ENCODE measurements at regions not wholly inside any gene's neighbourhood (a gene's known extent, or its start where the extent isn't known, plus 50 kb on each side); places are given as distances from the start of the nearest gene placed in this dataset.
"Not testable (repeated sequence)": the region's sequence is repeated elsewhere in the genome, so short reads cannot be mapped to it uniquely, and the experiment has no call there.

DNA sequence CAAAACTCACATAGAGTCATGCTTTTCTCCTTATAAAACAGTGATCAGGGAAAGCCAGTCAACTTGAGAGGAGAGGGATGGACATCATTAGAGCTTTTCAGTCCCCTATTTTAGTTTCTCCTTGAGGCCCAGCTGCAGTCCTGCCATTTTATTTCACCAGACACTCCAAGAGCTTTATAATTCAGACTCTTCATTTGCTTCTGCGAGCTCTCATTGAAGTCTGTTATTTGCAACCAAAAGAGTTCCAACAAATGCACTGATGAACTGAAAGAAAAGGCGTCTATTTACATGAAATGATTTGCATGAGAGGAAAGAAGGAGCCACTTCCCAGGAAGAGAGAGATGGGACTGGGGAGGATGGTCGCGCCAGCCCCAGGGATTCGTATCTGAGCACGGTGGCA, 86.8 kb downstream of the NDUFA12 start:
- DNase-seq (ENCODE audit: low spot score) (no peak), ATAC-seq (ENCODE audit: low read depth) (no peak)
- no peak overlapping the region for H3K4me3 ChIP-seq (ENCODE audit: severe bottlenecking)
- H3K36me3 ChIP-seq (ENCODE audit: low read depth), result no peaks in the 10 kb centered on the region
- H3K27me3 ChIP-seq (ENCODE audit: insufficient read depth, poor library complexity, severe bottlenecking), result no peaks in the 10 kb centered on the region
- H3K27ac ChIP-seq (ENCODE audit: poor library complexity, severe bottlenecking), result no peak overlapping the region
- TF ChIP-seq, protein P1, sequence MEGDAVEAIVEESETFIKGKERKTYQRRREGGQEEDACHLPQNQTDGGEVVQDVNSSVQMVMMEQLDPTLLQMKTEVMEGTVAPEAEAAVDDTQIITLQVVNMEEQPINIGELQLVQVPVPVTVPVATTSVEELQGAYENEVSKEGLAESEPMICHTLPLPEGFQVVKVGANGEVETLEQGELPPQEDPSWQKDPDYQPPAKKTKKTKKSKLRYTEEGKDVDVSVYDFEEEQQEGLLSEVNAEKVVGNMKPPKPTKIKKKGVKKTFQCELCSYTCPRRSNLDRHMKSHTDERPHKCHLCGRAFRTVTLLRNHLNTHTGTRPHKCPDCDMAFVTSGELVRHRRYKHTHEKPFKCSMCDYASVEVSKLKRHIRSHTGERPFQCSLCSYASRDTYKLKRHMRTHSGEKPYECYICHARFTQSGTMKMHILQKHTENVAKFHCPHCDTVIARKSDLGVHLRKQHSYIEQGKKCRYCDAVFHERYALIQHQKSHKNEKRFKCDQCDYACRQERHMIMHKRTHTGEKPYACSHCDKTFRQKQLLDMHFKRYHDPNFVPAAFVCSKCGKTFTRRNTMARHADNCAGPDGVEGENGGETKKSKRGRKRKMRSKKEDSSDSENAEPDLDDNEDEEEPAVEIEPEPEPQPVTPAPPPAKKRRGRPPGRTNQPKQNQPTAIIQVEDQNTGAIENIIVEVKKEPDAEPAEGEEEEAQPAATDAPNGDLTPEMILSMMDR (IDR thresholded peaks at IDR 0.05; ENCODE audit: poor library complexity, severe bottlenecking), result no peak
- no peaks in the 10 kb centered on the region for H3K4me1 ChIP-seq (ENCODE audit: insufficient read depth, poor library complexity, severe bottlenecking)
- H3K9me3 ChIP-seq (ENCODE audit: severe bottlenecking), result no peaks in the 10 kb centered on the region

DNA sequence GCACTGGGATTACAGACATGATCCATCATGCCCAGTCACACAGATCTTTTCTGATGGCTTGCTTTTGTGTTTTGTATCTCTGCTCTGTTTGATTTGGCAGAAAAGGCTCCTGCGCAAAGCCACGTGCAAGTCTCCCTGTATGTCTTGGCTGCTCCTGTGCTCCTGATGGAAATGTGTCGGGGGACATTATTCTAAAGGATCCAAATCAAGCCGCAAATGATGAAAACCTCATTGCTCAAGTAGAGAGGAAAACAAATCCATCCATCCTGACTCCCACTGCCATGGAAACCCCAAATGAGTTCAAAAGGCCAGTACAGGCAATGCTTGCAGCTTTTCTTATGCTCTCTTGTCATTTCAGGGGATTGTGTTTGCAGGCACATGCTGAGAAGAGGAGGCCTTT, 93.8 kb downstream of the NDUFA12 start:
- no peak for ATAC-seq (ENCODE audit: low read depth)
- Histone ChIP-seq H3K4me3 (ENCODE audit: severe bottlenecking) (no peak overlapping the region), H3K9me3 (ENCODE audit: severe bottlenecking) (no peaks in the 10 kb centered on the region), H3K27ac (ENCODE audit: poor library complexity, severe bottlenecking) (no peak overlapping the region), H3K4me1 (ENCODE audit: insufficient read depth, poor library complexity, severe bottlenecking) (no peaks in the 10 kb centered on the region), H3K27me3 (ENCODE audit: insufficient read depth, poor library complexity, severe bottlenecking) (no peaks in the 10 kb centered on the region), H3K36me3 (ENCODE audit: low read depth) (no peaks in the 10 kb centered on the region)
- TF ChIP-seq, protein P1 (IDR thresholded peaks at IDR 0.05; ENCODE audit: poor library complexity, severe bottlenecking), result no peak
- DNase-seq (ENCODE audit: low spot score), result no peak

DNA sequence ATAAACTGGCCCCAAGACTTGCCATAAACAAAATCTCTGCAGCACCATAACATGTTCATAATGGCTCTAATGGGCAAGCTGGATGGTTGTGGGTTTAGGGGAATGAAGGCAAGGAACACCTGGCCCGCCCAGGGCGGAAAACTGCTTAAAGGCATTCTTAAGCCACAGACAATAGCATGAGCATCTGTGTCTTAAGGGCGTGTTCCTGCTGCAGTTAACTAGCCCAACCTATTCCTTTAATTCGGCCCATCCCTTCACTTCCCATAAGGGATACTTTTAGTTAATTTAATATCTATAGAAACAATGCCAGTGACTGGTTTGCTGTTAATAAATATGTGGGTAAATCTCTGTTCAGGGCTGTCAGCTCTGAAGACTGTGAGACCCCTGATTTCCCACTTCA, 97.7 kb downstream of the NDUFA12 start:
- ATAC-seq (ENCODE audit: low read depth); H3K36me3 ChIP-seq (ENCODE audit: low read depth); H3K27me3 ChIP-seq (ENCODE audit: insufficient read depth, poor library complexity, severe bottlenecking); H3K4me3 ChIP-seq (ENCODE audit: severe bottlenecking); DNase-seq (ENCODE audit: low spot score); H3K27ac ChIP-seq (ENCODE audit: poor library complexity, severe bottlenecking); H3K9me3 ChIP-seq (ENCODE audit: severe bottlenecking); H3K4me1 ChIP-seq (ENCODE audit: insufficient read depth, poor library complexity, severe bottlenecking): not testable (repeated sequence)

DNA sequence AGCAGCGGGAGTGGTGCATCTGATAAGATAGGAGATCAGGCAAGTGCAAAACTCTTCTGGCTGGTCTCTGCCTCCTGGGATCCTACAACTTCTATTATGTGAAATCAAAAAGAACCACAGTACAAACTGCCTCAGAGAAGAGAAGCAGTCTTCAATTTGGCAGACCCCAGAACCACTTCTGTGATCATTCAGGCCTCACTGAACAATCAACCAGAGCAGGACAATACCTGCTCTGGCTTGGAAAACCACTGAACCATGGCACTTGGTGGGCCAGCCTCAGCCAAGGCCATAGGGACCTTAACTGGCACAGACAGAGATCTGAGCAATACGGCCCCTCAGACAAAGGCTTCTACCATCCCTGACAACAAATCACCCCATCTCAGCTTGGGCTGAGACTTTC, 103.0 kb downstream of the NDUFA12 start:
- ATAC-seq (ENCODE audit: low read depth) (no peak), DNase-seq (ENCODE audit: low spot score) (no peak)
- Histone ChIP-seq H3K27ac (ENCODE audit: poor library complexity, severe bottlenecking) (no peak overlapping the region), H3K4me3 (ENCODE audit: severe bottlenecking) (no peak overlapping the region), H3K27me3 (ENCODE audit: insufficient read depth, poor library complexity, severe bottlenecking) (no peaks in the 10 kb centered on the region), H3K4me1 (ENCODE audit: insufficient read depth, poor library complexity, severe bottlenecking) (no peaks in the 10 kb centered on the region), H3K36me3 (ENCODE audit: low read depth) (no peaks in the 10 kb centered on the region), H3K9me3 (ENCODE audit: severe bottlenecking) (no peaks in the 10 kb centered on the region)
- TF ChIP-seq, protein P1 (IDR thresholded peaks at IDR 0.05; ENCODE audit: poor library complexity, severe bottlenecking), result no peak

DNA sequence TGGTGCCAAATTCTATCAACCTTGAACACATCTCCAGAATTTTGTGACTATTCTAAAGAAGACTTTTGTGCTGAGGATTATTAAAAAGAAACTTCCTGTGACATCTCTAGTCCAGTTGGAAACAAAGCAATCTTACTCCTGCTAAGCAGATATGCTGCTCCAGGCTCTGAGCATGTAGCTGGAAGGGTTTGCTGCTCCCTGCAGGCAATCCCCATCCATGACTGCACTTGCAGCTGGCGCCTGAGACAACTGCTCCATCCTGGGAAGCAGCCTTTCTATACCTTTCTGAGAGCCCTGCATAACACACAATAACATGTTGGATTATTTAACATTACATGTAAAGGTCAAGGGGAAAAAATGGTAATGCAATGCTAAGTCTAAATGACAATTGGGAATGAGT, 105.1 kb downstream of the NDUFA12 start:
- no peaks in the 10 kb centered on the region for H3K27me3 ChIP-seq (ENCODE audit: insufficient read depth, poor library complexity, severe bottlenecking)
- H3K9me3 ChIP-seq (ENCODE audit: severe bottlenecking), result no peaks in the 10 kb centered on the region
- H3K36me3 ChIP-seq (ENCODE audit: low read depth), result no peaks in the 10 kb centered on the region
- H3K4me1 ChIP-seq (ENCODE audit: insufficient read depth, poor library complexity, severe bottlenecking), result no peaks in the 10 kb centered on the region
- no peak overlapping the region for H3K4me3 ChIP-seq (ENCODE audit: severe bottlenecking)
- no peak overlapping the region for H3K27ac ChIP-seq (ENCODE audit: poor library complexity, severe bottlenecking)
- ATAC-seq (ENCODE audit: low read depth) (no peak), DNase-seq (ENCODE audit: low spot score) (no peak)
- TF ChIP-seq, protein P1 (IDR thresholded peaks at IDR 0.05; ENCODE audit: poor library complexity, severe bottlenecking), result peak; percentile 11

All from RWPE2 (cell line).